ENCODE measurements at regions not wholly inside any gene's neighbourhood (a gene's known extent, or its start where the extent isn't known, plus 50 kb on each side); places are given as distances from the start of the nearest gene placed in this dataset.
"Not testable (repeated sequence)": the region's sequence is repeated elsewhere in the genome, so short reads cannot be mapped to it uniquely, and the experiment has no call there.

GRCh38 chr5:120164986-120165385 is 299.1 kb upstream of the PRR16 start:
- DNase-seq = no peak
- Histone ChIP-seq H3K27me3 (ENCODE audit: insufficient read depth, low read length, poor library complexity) (no peaks in the 10 kb centered on the region), H3K4me1 (ENCODE audit: insufficient read depth, low read length) (no peaks in the 10 kb centered on the region), H3K9me3 (ENCODE audit: insufficient read depth, low read length, severe bottlenecking) (no peaks in the 10 kb centered on the region), H3K4me2 (ENCODE audit: insufficient read depth, low read length) (no peak overlapping the region), H3K4me3 (ENCODE audit: low read depth in 1 of 2, low read length in 2 of 2) (no peak overlapping the region), H4K20me1 (ENCODE audit: insufficient read depth, low read length) (no peaks in the 10 kb centered on the region), H2AFZ (ENCODE audit: low read depth, low read length) (no peak overlapping the region), H3K36me3 (ENCODE audit: insufficient read depth, low read length) (no peaks in the 10 kb centered on the region), H3K27ac (ENCODE audit: low read length) (no peak overlapping the region), H3K9ac (ENCODE audit: low read depth, low read length) (no peak overlapping the region), H3K79me2 (ENCODE audit: insufficient read depth, low read length) (no peaks in the 10 kb centered on the region)
- TF ChIP-seq CTCF (IDR thresholded peaks at IDR 0.05; ENCODE audit: borderline replicate concordance, extremely low read depth, low read length, poor library complexity, severe bottlenecking) = no peak
- TF ChIP-seq EZH2 (IDR thresholded peaks at IDR 0.05; ENCODE audit: borderline replicate concordance, low read depth, low read length, severe bottlenecking) = no peak
- no peak for ATAC-seq (ENCODE audit: insufficient read depth, low read depth)

- Histone ChIP-seq H3K79me2 (ENCODE audit: insufficient read depth, low read length) (no peaks in the 10 kb centered on the region), H2AFZ (ENCODE audit: low read depth, low read length) (no peak overlapping the region), H3K4me2 (ENCODE audit: insufficient read depth, low read length) (no peak overlapping the region), H3K4me3 (ENCODE audit: low read depth in 1 of 2, low read length in 2 of 2) (no peak overlapping the region), H3K9ac (ENCODE audit: low read depth, low read length) (no peak overlapping the region), H3K27me3 (ENCODE audit: insufficient read depth, low read length, poor library complexity) (no peaks in the 10 kb centered on the region), H4K20me1 (ENCODE audit: insufficient read depth, low read length) (no peaks in the 10 kb centered on the region), H3K9me3 (ENCODE audit: insufficient read depth, low read length, severe bottlenecking) (no peaks in the 10 kb centered on the region), H3K27ac (ENCODE audit: low read length) (no peak overlapping the region), H3K4me1 (ENCODE audit: insufficient read depth, low read length) (no peaks in the 10 kb centered on the region), H3K36me3 (ENCODE audit: insufficient read depth, low read length) (no peaks in the 10 kb centered on the region)
- TF ChIP-seq EZH2 (IDR thresholded peaks at IDR 0.05; ENCODE audit: borderline replicate concordance, low read depth, low read length, severe bottlenecking) = no peak
- no peak for TF ChIP-seq CTCF (IDR thresholded peaks at IDR 0.05; ENCODE audit: borderline replicate concordance, extremely low read depth, low read length, poor library complexity, severe bottlenecking)
- ATAC-seq (ENCODE audit: insufficient read depth, low read depth) (no peak; the same call in 2 of the 3 replicates), DNase-seq (no peak)
Measured at GRCh38 chr5:120173125-120173524, 291.0 kb upstream of the PRR16 start.

GRCh38 chr5:120174089-120174488 is 290.0 kb upstream of the PRR16 start:
- Histone ChIP-seq H3K27ac (ENCODE audit: low read length) (no peak overlapping the region), H2AFZ (ENCODE audit: low read depth, low read length) (no peak overlapping the region), H3K27me3 (ENCODE audit: insufficient read depth, low read length, poor library complexity) (no peaks in the 10 kb centered on the region), H3K4me1 (ENCODE audit: insufficient read depth, low read length) (no peaks in the 10 kb centered on the region), H3K4me3 (ENCODE audit: low read depth in 1 of 2, low read length in 2 of 2) (no peak overlapping the region), H3K4me2 (ENCODE audit: insufficient read depth, low read length) (no peak overlapping the region), H3K36me3 (ENCODE audit: insufficient read depth, low read length) (no peaks in the 10 kb centered on the region), H3K79me2 (ENCODE audit: insufficient read depth, low read length) (no peaks in the 10 kb centered on the region), H3K9me3 (ENCODE audit: insufficient read depth, low read length, severe bottlenecking) (no peaks in the 10 kb centered on the region), H3K9ac (ENCODE audit: low read depth, low read length) (no peak overlapping the region), H4K20me1 (ENCODE audit: insufficient read depth, low read length) (no peaks in the 10 kb centered on the region)
- ATAC-seq (ENCODE audit: insufficient read depth, low read depth) (no peak), DNase-seq (no peak)
- TF ChIP-seq EZH2 (IDR thresholded peaks at IDR 0.05; ENCODE audit: borderline replicate concordance, low read depth, low read length, severe bottlenecking) = no peak
- no peak for TF ChIP-seq CTCF (IDR thresholded peaks at IDR 0.05; ENCODE audit: borderline replicate concordance, extremely low read depth, low read length, poor library complexity, severe bottlenecking)

- not testable (repeated sequence) for H3K4me3 ChIP-seq (ENCODE audit: low read depth in 1 of 2, low read length in 2 of 2); H3K9me3 ChIP-seq (ENCODE audit: insufficient read depth, low read length, severe bottlenecking); DNase-seq; H3K4me1 ChIP-seq (ENCODE audit: insufficient read depth, low read length); H3K4me2 ChIP-seq (ENCODE audit: insufficient read depth, low read length); H4K20me1 ChIP-seq (ENCODE audit: insufficient read depth, low read length); H3K9ac ChIP-seq (ENCODE audit: low read depth, low read length); H3K27me3 ChIP-seq (ENCODE audit: insufficient read depth, low read length, poor library complexity); H3K36me3 ChIP-seq (ENCODE audit: insufficient read depth, low read length); H2AFZ ChIP-seq (ENCODE audit: low read depth, low read length); H3K27ac ChIP-seq (ENCODE audit: low read length); H3K79me2 ChIP-seq (ENCODE audit: insufficient read depth, low read length); ATAC-seq (ENCODE audit: insufficient read depth, low read depth)
Measured at GRCh38 chr5:120181238-120181637, 282.9 kb upstream of the PRR16 start.

- not testable (repeated sequence) for DNase-seq; H3K4me3 ChIP-seq (ENCODE audit: low read depth in 1 of 2, low read length in 2 of 2); H3K4me2 ChIP-seq (ENCODE audit: insufficient read depth, low read length); ATAC-seq (ENCODE audit: insufficient read depth, low read depth); H2AFZ ChIP-seq (ENCODE audit: low read depth, low read length); H3K27ac ChIP-seq (ENCODE audit: low read length); H3K79me2 ChIP-seq (ENCODE audit: insufficient read depth, low read length); H3K27me3 ChIP-seq (ENCODE audit: insufficient read depth, low read length, poor library complexity); H4K20me1 ChIP-seq (ENCODE audit: insufficient read depth, low read length); H3K36me3 ChIP-seq (ENCODE audit: insufficient read depth, low read length); H3K9me3 ChIP-seq (ENCODE audit: insufficient read depth, low read length, severe bottlenecking); H3K4me1 ChIP-seq (ENCODE audit: insufficient read depth, low read length); H3K9ac ChIP-seq (ENCODE audit: low read depth, low read length)
Measured at GRCh38 chr5:120194650-120195049, 269.4 kb upstream of the PRR16 start.
